ENCODE measurements at regions not wholly inside any gene's neighbourhood (a gene's known extent, or its start where the extent isn't known, plus 50 kb on each side); places are given as distances from the start of the nearest gene placed in this dataset.

- TF ChIP-seq EZH2phosphoT487 (IDR thresholded peaks at IDR 0.05; ENCODE audit: borderline replicate concordance, low read length) = no peak
- TF ChIP-seq, protein P1, sequence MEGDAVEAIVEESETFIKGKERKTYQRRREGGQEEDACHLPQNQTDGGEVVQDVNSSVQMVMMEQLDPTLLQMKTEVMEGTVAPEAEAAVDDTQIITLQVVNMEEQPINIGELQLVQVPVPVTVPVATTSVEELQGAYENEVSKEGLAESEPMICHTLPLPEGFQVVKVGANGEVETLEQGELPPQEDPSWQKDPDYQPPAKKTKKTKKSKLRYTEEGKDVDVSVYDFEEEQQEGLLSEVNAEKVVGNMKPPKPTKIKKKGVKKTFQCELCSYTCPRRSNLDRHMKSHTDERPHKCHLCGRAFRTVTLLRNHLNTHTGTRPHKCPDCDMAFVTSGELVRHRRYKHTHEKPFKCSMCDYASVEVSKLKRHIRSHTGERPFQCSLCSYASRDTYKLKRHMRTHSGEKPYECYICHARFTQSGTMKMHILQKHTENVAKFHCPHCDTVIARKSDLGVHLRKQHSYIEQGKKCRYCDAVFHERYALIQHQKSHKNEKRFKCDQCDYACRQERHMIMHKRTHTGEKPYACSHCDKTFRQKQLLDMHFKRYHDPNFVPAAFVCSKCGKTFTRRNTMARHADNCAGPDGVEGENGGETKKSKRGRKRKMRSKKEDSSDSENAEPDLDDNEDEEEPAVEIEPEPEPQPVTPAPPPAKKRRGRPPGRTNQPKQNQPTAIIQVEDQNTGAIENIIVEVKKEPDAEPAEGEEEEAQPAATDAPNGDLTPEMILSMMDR (IDR thresholded peaks at IDR 0.05; ENCODE audit: low read depth, low read length, poor library complexity, severe bottlenecking) = no peak
These were observed 231.6 kb downstream of the SOX2 start for GRCh38 chr3:181943285-181943684.

DNA sequence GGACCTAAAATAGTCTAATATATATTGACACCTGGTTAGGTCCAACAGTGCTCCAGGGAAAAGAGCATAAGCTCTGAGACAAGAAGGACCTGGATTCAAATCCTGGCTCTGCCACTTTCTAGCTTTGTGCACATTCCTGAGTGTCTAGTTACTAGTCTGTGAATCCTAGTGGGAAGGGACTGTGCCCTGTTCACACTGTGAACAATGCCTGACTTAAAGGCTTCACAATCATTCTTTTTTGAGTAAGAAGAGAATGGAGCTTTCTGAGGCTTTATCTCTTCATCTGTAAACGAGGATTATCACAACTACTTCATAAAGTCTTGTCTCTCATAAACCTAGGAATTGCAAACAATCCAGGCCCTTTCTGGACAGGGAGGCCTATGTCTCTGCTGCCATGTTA, 235.9 kb downstream of the SOX2 start:
- Histone ChIP-seq H3K36me3 (ENCODE audit: control insufficient read depth, low read length) (no peaks in the 10 kb centered on the region), H3K4me2 (ENCODE audit: low read length) (no peak overlapping the region), H3K27ac (ENCODE audit: low read depth, low read length) (no peak overlapping the region), H4K20me1 (ENCODE audit: control insufficient read depth, insufficient read depth, low read depth, low read length) (no peaks in the 10 kb centered on the region), H3K27me3 (ENCODE audit: control insufficient read depth, low read length) (no peaks in the 10 kb centered on the region), H3K9me2 (replicated peaks; ENCODE audit: control insufficient read depth, low read length) (no peaks in the 10 kb centered on the region), H3K9me3 (ENCODE audit: control insufficient read depth, insufficient read depth, low read length) (no peaks in the 10 kb centered on the region), H3F3A (ENCODE audit: control insufficient read depth, insufficient read depth) (no peaks in the 10 kb centered on the region), H3K4me3 (ENCODE audit: low read length) (no peak overlapping the region), H3K79me2 (ENCODE audit: control insufficient read depth, low read length) (no peaks in the 10 kb centered on the region), H3K4me1 (ENCODE audit: control insufficient read depth, low read length) (no peaks in the 10 kb centered on the region)
- no peak for TF ChIP-seq EZH2phosphoT487 (IDR thresholded peaks at IDR 0.05; ENCODE audit: borderline replicate concordance, low read length)
- TF ChIP-seq, protein P1 (IDR thresholded peaks at IDR 0.05; ENCODE audit: low read depth, low read length, poor library complexity, severe bottlenecking) = no peak

More at GRCh38 chr3:181943285-181943684, 231.6 kb downstream of the SOX2 start:
- no peaks in the 10 kb centered on the region for H3F3A ChIP-seq (ENCODE audit: control insufficient read depth, insufficient read depth)
- H4K20me1 ChIP-seq (ENCODE audit: control insufficient read depth, insufficient read depth, low read depth, low read length) = no peaks in the 10 kb centered on the region
- no peaks in the 10 kb centered on the region for H3K79me2 ChIP-seq (ENCODE audit: control insufficient read depth, low read length)
- no peaks in the 10 kb centered on the region; the same call in 1 of the 2 replicates for H3K4me1 ChIP-seq (ENCODE audit: control insufficient read depth, low read length)
- no peaks in the 10 kb centered on the region for H3K9me2 ChIP-seq (replicated peaks; ENCODE audit: control insufficient read depth, low read length)
- H3K36me3 ChIP-seq (ENCODE audit: control insufficient read depth, low read length) = no peaks in the 10 kb centered on the region
- no peak overlapping the region for H3K4me2 ChIP-seq (ENCODE audit: low read length)
- H3K9me3 ChIP-seq (ENCODE audit: control insufficient read depth, insufficient read depth, low read length) = no peaks in the 10 kb centered on the region
- no peak overlapping the region for H3K4me3 ChIP-seq (ENCODE audit: low read length)
- no peak overlapping the region for H3K27ac ChIP-seq (ENCODE audit: low read depth, low read length)
- peaks cover 4% of the 10 kb centered on the region; the same call in 1 of the 2 replicates for H3K27me3 ChIP-seq (ENCODE audit: control insufficient read depth, low read length)

- H3K4me3 ChIP-seq (ENCODE audit: low read length) = no peak overlapping the region
- no peaks in the 10 kb centered on the region for H4K20me1 ChIP-seq (ENCODE audit: control insufficient read depth, insufficient read depth, low read depth, low read length)
These were observed 236.6 kb downstream of the SOX2 start for GRCh38 chr3:181948286-181948685.

More at GRCh38 chr3:181948286-181948685, 236.6 kb downstream of the SOX2 start:
- H3F3A ChIP-seq (ENCODE audit: control insufficient read depth, insufficient read depth) = no peaks in the 10 kb centered on the region
- H3K27ac ChIP-seq (ENCODE audit: low read depth, low read length) = no peak overlapping the region
- H3K9me2 ChIP-seq (replicated peaks; ENCODE audit: control insufficient read depth, low read length) = no peaks in the 10 kb centered on the region
- H3K9me3 ChIP-seq (ENCODE audit: control insufficient read depth, insufficient read depth, low read length) = no peaks in the 10 kb centered on the region
- H3K79me2 ChIP-seq (ENCODE audit: control insufficient read depth, low read length) = no peaks in the 10 kb centered on the region
- TF ChIP-seq EZH2phosphoT487 (IDR thresholded peaks at IDR 0.05; ENCODE audit: borderline replicate concordance, low read length) = no peak
- TF ChIP-seq, protein P1 (IDR thresholded peaks at IDR 0.05; ENCODE audit: low read depth, low read length, poor library complexity, severe bottlenecking) = peak; percentile 35
- H3K4me2 ChIP-seq (ENCODE audit: low read length) = no peak overlapping the region
- H3K36me3 ChIP-seq (ENCODE audit: control insufficient read depth, low read length) = no peaks in the 10 kb centered on the region
- H3K27me3 ChIP-seq (ENCODE audit: control insufficient read depth, low read length) = no peaks in the 10 kb centered on the region
- H3K4me1 ChIP-seq (ENCODE audit: control insufficient read depth, low read length) = no peaks in the 10 kb centered on the region
